ENCODE measurements at regions not wholly inside any gene's neighbourhood (a gene's known extent, or its start where the extent isn't known, plus 50 kb on each side); places are given as distances from the start of the nearest gene placed in this dataset.

DNA sequence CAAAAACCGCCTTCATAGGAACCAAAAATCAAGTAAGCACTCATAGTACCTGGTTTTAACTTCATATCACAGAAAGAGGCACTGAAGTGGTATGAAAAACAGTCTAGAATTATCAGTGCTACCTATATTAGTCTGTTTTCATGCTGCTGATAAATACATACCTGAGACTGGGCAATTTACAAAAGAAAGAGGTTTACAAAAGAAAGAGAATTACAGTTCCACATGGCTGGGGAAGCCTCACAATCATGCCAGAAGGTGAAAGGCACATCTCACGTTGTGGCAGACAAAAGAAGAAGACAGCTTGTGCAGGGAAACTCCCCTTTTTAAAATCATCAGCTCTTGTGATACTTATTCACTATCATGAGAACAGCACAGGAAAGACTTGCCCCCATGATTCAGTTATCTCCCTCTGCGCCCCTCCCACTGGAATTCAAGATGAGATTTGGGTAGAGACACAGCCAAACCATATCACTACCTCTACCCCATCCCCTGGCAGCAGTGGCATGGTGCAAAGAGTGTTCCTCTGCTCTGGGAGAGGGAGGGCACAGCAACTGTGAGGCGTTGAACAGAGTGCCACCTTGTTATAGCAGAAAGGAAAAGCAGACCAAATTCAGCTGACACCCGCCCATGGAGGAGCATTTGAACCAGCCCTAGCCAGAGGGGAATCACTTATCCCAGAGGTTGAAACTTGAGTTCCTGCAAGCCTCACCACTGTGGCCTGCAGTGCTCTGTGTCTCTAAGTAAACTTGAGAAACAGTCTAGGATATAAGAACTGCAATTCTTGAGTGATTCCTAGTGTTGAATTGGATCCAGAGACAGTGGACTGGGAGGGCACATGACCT, 61.9 kb upstream of the PTPRZ1 start:
- no peak for DNase-seq (ENCODE audit: low read depth in 2 of 2)

DNA sequence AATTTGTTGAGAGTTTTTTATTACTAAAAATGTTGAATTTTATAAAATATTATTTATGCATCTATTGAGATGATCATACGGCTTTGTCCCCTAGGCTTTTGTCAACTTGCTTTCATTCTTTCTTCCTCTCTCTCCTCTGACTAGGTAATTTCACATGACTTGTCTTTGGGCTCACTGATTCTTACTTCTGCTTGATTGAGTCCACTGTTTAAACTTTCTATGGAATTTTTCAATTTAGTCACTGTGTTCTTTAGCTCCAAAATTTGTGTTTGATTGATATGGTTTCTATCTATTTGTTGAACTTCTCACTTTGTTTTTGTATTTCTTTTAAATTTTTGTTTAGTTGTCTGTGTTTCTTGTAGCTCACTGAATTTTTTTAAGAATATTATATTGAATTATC, 65.9 kb upstream of the PTPRZ1 start:
- no peak for DNase-seq (ENCODE audit: low read depth in 2 of 2)

GRCh38 chr7:121803039-121803438, 69.9 kb upstream of the PTPRZ1 start:
- DNase-seq (ENCODE audit: low read depth in 2 of 2): no peak

GRCh38 chr7:121800916-121801675, 71.9 kb upstream of the PTPRZ1 start:
- DNase-seq (ENCODE audit: low read depth in 2 of 2): no peak

DNA sequence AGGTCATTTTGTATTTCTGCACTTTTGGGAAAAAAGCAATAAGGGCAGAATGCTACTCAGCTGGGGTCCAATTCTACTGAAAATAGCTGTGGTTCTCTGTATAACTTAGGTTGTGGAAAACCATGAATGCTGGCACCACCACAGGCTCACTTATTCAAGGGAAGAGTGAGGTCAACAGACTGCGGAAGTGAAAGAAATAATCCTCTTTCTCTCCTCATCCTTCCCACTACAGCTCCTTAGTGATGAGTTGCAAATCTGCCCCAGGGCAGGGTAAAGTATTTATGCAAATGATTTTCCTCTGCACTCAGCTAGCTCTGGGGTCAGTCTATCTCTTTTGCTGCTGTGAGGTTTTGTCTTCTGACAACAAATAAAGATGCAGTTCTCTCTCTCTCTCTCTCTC, 74.1 kb upstream of the PTPRZ1 start:
- no peak for DNase-seq (ENCODE audit: low read depth in 2 of 2)

DNA sequence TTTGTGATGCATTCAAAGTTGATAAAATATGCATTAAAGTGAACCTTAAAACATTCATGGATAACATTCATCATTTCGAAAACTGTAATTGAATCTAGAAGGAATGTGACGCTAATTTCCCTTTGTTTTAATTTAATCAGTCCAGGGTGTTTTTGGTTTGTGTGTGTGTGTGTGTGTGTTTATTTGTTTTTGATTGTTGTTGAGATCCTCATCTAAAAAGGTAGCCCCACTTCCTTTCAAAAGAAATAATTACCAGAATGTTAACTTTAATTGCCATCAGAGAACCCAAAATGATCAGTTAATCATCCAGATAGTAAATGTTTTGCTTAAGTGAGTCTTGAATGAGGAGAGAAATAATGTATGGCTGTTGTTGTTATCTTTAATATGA, 74.5 kb upstream of the PTPRZ1 start:
- no peak for DNase-seq (ENCODE audit: low read depth in 2 of 2)

- no peak for DNase-seq (ENCODE audit: low read depth in 2 of 2)
Measured at GRCh38 chr7:121797657-121798452, 75.1 kb upstream of the PTPRZ1 start.

DNA sequence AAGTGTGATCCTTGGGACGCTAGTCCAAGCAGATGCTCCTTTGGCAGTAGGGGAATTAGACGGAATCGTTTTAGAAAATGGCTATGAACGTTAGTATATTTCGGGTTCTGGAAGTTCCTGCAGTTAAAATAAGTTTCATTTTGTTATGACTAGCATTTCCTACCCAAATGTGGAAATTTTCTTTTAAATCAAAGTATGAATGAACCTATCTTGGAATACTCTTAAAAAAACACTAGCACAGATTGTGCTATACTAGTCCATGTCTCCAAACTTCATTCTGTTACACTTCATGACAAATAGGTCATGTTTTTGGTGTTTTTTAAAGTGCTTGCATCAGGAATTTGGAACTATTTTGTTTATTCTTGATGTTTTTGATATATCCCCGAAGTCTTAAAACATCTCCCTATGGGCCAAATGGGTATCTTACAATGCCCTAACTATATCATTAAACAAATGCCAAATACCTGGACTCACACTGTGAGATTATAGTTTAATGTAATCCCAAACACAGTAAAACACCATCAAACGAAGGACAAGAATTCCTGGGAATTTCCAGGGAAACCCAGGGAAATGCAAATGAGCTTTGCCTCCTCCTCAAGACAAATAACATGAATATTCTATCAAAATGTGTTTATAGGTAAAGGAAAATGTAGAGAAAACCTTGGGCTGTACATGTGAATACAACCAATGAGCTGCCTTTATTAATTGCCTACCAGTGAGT, 75.9 kb upstream of the PTPRZ1 start:
- no peak for DNase-seq (ENCODE audit: low read depth in 2 of 2)

GRCh38 chr7:121796381-121796780, 76.6 kb upstream of the PTPRZ1 start:
- DNase-seq (ENCODE audit: low read depth in 2 of 2): no peak

GRCh38 chr7:121795736-121796135, 77.2 kb upstream of the PTPRZ1 start:
- no peak for DNase-seq (ENCODE audit: low read depth in 2 of 2)

DNA sequence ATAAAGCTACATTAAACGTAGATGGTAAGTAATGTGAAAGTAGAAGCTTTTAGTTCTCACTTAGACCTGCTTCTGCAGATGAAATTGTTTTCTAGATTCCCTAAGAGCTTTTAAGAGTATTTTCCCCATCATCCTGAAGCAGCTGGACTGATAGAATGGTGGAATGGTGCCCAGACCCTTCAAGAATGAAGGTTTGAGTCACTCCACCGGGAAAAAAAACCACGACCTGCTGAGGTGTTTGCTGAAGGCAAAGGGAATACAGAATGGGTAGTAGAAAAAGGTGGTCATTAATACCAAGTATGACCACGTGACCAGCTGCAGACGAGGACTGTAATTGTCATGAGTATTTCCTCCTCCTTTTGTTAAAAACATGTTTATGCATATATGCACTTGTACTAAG, 79.2 kb upstream of the PTPRZ1 start:
- DNase-seq (ENCODE audit: low read depth in 2 of 2): no peak

- no peak for DNase-seq (ENCODE audit: low read depth in 2 of 2)
Measured at GRCh38 chr7:121777672-121778071, 95.3 kb upstream of the PTPRZ1 start.

DNA sequence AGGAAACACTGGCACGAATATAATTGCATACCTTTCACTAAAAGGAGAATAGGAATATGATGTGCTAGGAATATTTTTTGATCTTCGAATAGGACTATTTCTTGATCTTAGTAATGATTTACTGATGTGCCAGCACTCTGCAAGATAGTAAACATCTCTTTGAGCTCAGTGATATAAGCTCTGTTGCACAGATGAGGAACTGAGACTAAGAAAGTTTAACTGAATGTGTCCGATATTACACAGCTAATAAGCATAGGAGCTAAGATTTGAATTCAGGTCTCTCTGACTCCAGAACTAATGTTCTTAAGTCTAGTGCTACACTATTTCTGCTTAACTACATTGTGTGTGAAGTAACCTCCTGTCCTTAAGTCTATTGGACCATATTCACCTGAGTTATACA, 98.4 kb upstream of the PTPRZ1 start:
- DNase-seq (ENCODE audit: low read depth in 2 of 2): no peak

DNA sequence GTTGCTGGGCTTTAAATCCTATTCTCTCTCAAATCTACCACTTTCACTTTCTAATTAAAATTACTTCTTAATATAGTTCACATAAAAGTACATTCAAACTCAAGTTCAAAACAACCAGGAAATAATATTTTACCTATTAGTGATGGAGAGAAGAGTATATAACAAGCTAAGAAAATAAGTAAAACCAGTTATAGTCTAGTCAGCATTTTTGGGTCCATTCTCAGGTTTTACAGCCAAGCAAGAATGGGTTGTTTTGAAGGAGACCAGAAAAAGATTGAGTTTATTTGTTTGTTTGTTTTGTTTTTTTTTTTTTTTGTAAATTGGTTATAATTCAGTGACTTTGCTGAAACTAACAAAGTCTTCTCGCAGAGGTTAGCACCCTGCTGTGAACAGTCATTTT, 106.3 kb upstream of the PTPRZ1 start:
- DNase-seq (ENCODE audit: low read depth in 2 of 2): no peak

DNA sequence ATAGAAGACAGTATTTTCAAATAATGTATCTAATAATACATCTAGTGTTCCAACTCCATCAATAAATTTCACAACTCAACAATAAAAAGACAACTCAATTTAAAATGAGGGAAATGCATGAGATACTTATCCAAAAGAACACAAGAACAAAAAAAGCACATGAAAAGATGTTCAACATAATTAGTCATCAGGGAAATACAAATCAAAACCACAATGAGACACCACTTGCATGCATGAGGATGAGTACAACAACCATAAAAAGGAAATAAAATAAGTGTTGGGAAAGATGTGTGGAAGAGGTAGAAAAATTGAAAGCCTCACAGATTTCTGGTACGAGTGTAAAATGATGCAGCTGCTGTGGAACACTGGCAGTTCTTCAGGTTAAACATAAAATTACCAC, 111.6 kb upstream of the PTPRZ1 start:
- DNase-seq (ENCODE audit: low read depth in 2 of 2): no peak

GRCh38 chr7:121755818-121756552, 117.0 kb upstream of the PTPRZ1 start:
- DNase-seq (ENCODE audit: low read depth in 2 of 2): no peak

- no peak for DNase-seq (ENCODE audit: low read depth in 2 of 2)
Measured at GRCh38 chr7:121755286-121755685, 117.7 kb upstream of the PTPRZ1 start.

DNA sequence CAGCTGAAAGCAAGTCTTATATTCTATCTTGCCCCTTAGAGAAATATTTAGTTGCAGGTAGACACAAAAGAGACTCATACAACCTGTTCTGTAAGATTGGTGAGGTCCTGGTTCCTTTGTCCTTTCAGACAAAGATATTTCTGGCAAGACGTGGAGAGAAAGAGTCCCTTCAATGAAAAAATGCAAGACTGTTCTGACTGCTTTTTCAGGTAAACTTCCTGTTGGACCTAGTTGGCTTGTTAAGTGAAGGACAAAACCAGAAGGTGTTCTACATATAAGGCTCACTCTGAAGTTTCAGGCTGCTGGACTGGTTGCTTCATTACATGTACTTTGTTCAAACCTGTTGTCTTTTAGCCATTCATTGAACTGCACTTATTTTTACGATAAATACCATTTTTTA, 119.0 kb upstream of the PTPRZ1 start:
- no peak for DNase-seq (ENCODE audit: low read depth in 2 of 2)

DNA sequence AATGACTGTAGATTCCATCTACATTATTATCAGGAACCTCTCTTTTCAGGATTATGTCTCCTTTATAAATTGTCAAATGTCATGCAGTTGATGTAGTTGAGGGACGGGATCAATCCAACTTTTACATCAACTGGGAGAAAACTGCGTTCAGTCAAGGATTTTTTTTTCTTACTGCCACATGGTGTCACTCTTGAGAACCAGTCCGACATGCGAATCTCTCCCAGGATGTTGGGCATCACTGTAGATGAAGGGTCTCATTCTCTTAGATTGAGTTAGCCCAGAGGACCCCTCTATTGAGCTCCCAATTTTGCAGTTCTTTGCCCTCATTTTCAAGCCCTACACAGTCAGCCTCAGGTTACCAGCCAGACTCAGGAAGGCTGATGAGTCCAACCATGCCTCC, 120.3 kb upstream of the PTPRZ1 start:
- DNase-seq (ENCODE audit: low read depth in 2 of 2): no peak

- DNase-seq (ENCODE audit: low read depth in 2 of 2): no peak
Measured at GRCh38 chr7:121748546-121748945, 124.4 kb upstream of the PTPRZ1 start.

DNA sequence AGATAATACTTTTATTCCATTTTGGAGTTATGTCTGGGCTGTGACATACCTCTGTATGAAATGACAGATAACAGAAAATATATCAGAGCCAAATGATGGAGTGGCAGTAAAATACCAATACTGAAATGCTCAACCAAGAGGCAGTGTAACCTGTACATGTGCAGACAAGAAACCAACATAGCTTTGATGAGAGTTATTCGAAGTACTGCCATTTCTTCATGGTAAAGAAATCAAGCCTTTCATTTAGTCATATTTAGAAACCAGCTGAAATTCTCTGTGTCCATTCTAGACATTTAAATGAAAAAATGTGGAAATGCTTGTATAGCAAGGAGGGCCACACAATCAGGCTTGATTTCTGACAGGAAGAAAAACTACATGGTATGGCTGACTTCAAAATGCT, 127.1 kb upstream of the PTPRZ1 start:
- DNase-seq (ENCODE audit: low read depth in 2 of 2): no peak

Measured in stimulated activated CD4-positive, alpha-beta T cell treated with anti-CD3 and anti-CD28 coated beads, Interleukin-15, amount 100 ng/mL, for 48 hours (primary cell).